ENCODE measurements at regions not wholly inside any gene's neighbourhood (a gene's known extent, or its start where the extent isn't known, plus 50 kb on each side); places are given as distances from the start of the nearest gene placed in this dataset.

DNA sequence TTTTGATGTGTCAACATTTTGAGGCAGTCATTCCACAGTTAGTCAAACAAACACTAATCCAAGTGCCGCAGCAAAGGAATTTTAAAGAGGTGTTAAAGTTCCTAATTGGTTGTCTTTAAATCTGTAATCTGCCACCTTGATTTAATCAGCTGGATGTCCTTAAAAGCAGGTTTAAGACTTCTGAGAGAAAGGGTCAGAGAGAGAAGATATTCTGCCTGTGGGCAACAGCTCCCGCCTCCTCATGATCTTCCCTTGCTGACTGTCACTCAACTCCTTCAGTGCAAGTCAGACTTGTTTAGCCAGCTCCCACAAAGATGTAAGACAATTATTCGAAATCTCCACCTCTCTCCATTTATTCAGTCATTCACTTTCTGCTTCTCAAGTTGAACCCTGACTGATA lies 92.6 kb upstream of the MYRIP start:
- POLR2A ChIA-PET, result interaction anchor here (1.0 kb wide), 1 partner anchor 57 kb away, joined by 3 read pairs; no protein-coding TSS in a partner anchor

More for the DNA sequence above, 92.6 kb upstream of the MYRIP start:
- Histone ChIP-seq H2AFZ (ENCODE audit: low read depth, low read length) (no peak overlapping the region), H3K27ac (ENCODE audit: extremely low read depth, low read depth, low read length) (no peak overlapping the region), H3K4me3 (no peak overlapping the region), H3K4me2 (ENCODE audit: insufficient read depth, low read length) (no peak overlapping the region), H4K20me1 (replicated peaks; ENCODE audit: control insufficient read depth, insufficient read depth, low read length) (no peaks in the 10 kb centered on the region), H3K4me1 (replicated peaks in 1 of 2; ENCODE audit: control insufficient read depth in 2 of 2, insufficient read depth in 2 of 2, low read length in 2 of 2) (no peaks in the 10 kb centered on the region), H3K9ac (ENCODE audit: insufficient read depth in 1 of 2, low read depth in 2 of 2, low read length in 2 of 2) (no peak overlapping the region), H3K9me1 (ENCODE audit: control insufficient read depth, insufficient read depth, low read length) (no peaks in the 10 kb centered on the region), H3K36me3 (ENCODE audit: control insufficient read depth, insufficient read depth, low read length) (no peaks in the 10 kb centered on the region), H3K9me3 (replicated peaks; ENCODE audit: control insufficient read depth, insufficient read depth, low read depth, low read length) (no peaks in the 10 kb centered on the region), H3K27me3 (ENCODE audit: control insufficient read depth in 2 of 2, insufficient read depth in 2 of 2, low read length in 2 of 2) (no peaks in the 10 kb centered on the region), H3K79me2 (ENCODE audit: control insufficient read depth, insufficient read depth, low read length) (no peaks in the 10 kb centered on the region)
- ATAC-seq, result no peak
- CTCF ChIA-PET (ENCODE audit: low intra/inter-chr PET ratio), result no interaction called here
- no TSS peak for BruUV-seq (replicated peaks)
- DNase-seq (ENCODE audit: extremely low read depth in 1 of 4, low spot score in 3 of 4), result no peak
- no peak for FAIRE-seq
- WGBS (ENCODE audit: insufficient coverage, low coverage, missing lambda C conversion rate), result 8% methylated on average over 3 of the region's 3 CpGs
- TF ChIP-seq E2F6 (IDR thresholded peaks at IDR 0.05; ENCODE audit: borderline replicate concordance in 1 of 2, extremely low read depth in 1 of 2, insufficient read depth in 1 of 2, insufficient read length in 1 of 2, low read depth in 1 of 2, low read length in 1 of 2, poor library complexity in 1 of 2, severe bottlenecking in 1 of 2) (no peak), PKNOX1 (IDR thresholded peaks at IDR 0.05) (peak; percentile 20; the same call in 1 of the 2 replicates)
- in situ Hi-C loops (cut with MboI), result no loop called here
- intact Hi-C loops (cut with micrococcal nuclease), result no loop called here

All from K562 (cell line).